MCF 10A (cell line): ENCODE measurements at regions not wholly inside any gene's neighbourhood (a gene's known extent, or its start where the extent isn't known, plus 50 kb on each side); places are given as distances from the start of the nearest gene placed in this dataset.

Experiments used
- BruUV-seq: library from RNA; stranded (reverse); fragments of 400-500 nt; replicated peaks from 2 replicates; lab custom pipeline; 2021; lab: Mats Ljungman, UMichigan
- CTCF ChIA-PET: fragments of 300-600 bp; sonication (Branson Sonifier 250); formaldehyde crosslinking; extraction: SDS; loops from one replicate; lab custom pipeline; 2021; ENCODE audit warnings: antibody characterized with exemption, inconsistent platforms; lab: Yijun Ruan, JAX
- POLR2A ChIA-PET: fragments of 300-600, 350-650 bp; sonication (Branson Sonifier 250); formaldehyde crosslinking; extraction: SDS; loops from one replicate; lab custom pipeline; 2020; ENCODE audit warnings: antibody characterized with exemption, inconsistent platforms; lab: Yijun Ruan, JAX
- DNase-seq: peaks from one replicate; pipeline ENCODE4 v3.0.0-alpha.2; 2018; ENCODE audit not compliant: unreplicated experiment
- H3K27ac Mint-ChIP-seq: one replicate; pipeline ENCODE4 v1.8.0; 2022; ENCODE audit warnings: mild to moderate bottlenecking, low read depth, mixed read lengths; ENCODE audit not compliant: unreplicated experiment
- H3K27me3 Mint-ChIP-seq: one replicate; pipeline ENCODE4 v1.8.0; 2022; ENCODE audit warnings: mixed read lengths; ENCODE audit not compliant: insufficient read depth, unreplicated experiment
- H3K36me3 Mint-ChIP-seq: one replicate; pipeline ENCODE4 v1.8.0; 2022; ENCODE audit warnings: mild to moderate bottlenecking, moderate library complexity, mixed read lengths; ENCODE audit not compliant: insufficient read depth, unreplicated experiment
- H3K4me1 Mint-ChIP-seq: one replicate; pipeline ENCODE4 v1.8.0; 2022; ENCODE audit warnings: mixed read lengths; ENCODE audit not compliant: insufficient read depth, unreplicated experiment
- H3K4me3 Mint-ChIP-seq: one replicate; pipeline ENCODE4 v1.8.0; 2022; ENCODE audit warnings: mild to moderate bottlenecking, moderate library complexity, mixed read lengths; ENCODE audit not compliant: unreplicated experiment
- H3K9me3 Mint-ChIP-seq: one replicate; pipeline ENCODE4 v1.8.0; 2022; ENCODE audit warnings: mixed read lengths; ENCODE audit not compliant: unreplicated experiment
- intact Hi-C: fragments of 100-400 bp; cut with micrococcal nuclease; formaldehyde crosslinking; loops from 2 replicates; pipeline ENCODE4 v1.14.1; 2022
- TF ChIP-seq, protein P1 (sequence below): fragments of 200-600 bp; IDR thresholded peaks from one replicate; pipeline ENCODE4 v1.8.0; 2022; ENCODE audit warnings: antibody characterized with exemption, mild to moderate bottlenecking; ENCODE audit not compliant: unreplicated experiment

DNA sequence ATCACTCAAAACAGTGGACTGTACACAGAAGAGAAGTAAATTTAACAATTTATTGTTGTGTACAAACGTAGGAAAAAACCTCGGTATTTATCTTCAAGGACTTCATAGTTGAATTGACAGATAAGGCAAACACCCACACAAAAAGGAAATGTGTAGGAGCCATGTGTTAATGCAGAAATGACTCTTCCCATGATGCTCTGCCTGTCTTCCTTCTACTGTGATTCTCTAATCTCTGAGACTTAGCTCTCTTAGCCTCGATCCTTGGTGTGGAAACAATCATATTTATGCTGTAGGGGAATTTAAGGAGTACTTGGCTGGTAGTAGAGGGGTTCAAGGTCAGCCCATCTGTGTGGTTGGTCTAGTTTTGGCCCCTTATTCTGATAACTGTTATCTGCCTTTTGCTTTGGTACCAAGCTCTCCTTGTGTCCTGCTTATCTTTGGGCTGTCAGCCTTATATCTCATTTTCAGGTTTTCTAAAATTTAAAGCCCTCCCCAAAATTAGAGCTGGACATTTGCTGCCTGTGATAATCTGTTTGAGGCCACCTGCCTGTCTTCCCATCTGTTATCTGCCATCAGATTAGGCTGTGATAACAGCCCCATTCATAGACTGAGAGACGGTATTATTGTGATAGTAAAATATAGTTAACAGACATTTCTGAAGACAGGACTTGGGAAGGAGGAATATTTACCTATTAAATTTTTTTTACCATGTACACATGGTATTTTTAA, 81.7 kb downstream of the GPR85 start:
- Mint-ChIP-seq H3K9me3 (no peaks in the 10 kb centered on the region), H3K27ac (no peak overlapping the region), H3K27me3 (no peaks in the 10 kb centered on the region), H3K4me3 (no peak overlapping the region), H3K4me1 (no peaks in the 10 kb centered on the region), H3K36me3 (no peaks in the 10 kb centered on the region)
- ChIA-PET POLR2A (no interaction called here), CTCF (interaction anchor here (1.0 kb wide), 1 partner anchor 11 kb away, joined by 3 read pairs; no protein-coding TSS in a partner anchor)
- no peak for DNase-seq
- TF ChIP-seq, protein P1, sequence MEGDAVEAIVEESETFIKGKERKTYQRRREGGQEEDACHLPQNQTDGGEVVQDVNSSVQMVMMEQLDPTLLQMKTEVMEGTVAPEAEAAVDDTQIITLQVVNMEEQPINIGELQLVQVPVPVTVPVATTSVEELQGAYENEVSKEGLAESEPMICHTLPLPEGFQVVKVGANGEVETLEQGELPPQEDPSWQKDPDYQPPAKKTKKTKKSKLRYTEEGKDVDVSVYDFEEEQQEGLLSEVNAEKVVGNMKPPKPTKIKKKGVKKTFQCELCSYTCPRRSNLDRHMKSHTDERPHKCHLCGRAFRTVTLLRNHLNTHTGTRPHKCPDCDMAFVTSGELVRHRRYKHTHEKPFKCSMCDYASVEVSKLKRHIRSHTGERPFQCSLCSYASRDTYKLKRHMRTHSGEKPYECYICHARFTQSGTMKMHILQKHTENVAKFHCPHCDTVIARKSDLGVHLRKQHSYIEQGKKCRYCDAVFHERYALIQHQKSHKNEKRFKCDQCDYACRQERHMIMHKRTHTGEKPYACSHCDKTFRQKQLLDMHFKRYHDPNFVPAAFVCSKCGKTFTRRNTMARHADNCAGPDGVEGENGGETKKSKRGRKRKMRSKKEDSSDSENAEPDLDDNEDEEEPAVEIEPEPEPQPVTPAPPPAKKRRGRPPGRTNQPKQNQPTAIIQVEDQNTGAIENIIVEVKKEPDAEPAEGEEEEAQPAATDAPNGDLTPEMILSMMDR, result no peak
- intact Hi-C loops, result no loop called here
- no TSS peak for BruUV-seq

DNA sequence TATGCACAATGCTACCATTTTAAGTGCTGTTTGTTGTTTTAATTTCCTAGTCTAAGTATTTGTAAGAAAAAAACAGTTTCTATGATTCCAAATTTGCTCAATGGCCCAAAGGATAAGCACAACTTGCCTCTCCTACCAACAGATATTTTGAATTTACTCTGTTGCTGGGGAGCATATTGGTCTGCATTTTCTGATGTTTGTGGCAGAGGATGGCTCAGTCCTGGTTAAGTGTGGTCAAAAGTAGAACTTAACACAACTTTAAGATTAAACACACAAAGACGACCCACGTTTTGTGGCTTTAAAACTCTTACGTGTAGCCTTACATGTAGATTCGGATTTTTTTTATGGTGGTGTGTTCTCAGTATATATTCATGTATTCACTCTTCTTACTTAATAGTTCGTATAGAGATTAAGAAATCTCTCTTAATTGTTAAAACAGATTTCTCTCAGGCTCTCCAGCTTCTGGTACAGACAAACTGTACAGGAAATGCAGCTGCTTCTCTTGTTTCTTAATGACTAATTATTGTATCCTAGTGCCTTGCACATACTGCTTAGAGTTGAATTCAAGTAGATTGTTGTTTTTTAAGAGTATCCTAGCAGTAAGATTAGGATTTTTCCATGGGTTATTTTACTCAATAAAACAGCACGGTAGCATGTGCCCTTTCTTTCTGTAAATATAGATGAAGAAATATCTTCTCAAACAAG, 86.2 kb downstream of the GPR85 start:
- ChIA-PET POLR2A (interaction anchor here (1.5 kb wide), 1 partner anchor 13 kb away, joined by 3 read pairs; no protein-coding TSS in a partner anchor), CTCF (interaction anchor here (0.6 kb wide), 1 partner anchor 700 kb away, joined by 3 read pairs; no protein-coding TSS in a partner anchor)
- Mint-ChIP-seq H3K27ac (no peak overlapping the region), H3K36me3 (no peaks in the 10 kb centered on the region), H3K4me1 (peaks cover 2% of the 10 kb centered on the region), H3K4me3 (no peak overlapping the region), H3K27me3 (no peaks in the 10 kb centered on the region), H3K9me3 (no peaks in the 10 kb centered on the region)
- intact Hi-C loops, result no loop called here
- DNase-seq, result no peak
- no TSS peak for BruUV-seq
- TF ChIP-seq, protein P1, result no peak

DNA sequence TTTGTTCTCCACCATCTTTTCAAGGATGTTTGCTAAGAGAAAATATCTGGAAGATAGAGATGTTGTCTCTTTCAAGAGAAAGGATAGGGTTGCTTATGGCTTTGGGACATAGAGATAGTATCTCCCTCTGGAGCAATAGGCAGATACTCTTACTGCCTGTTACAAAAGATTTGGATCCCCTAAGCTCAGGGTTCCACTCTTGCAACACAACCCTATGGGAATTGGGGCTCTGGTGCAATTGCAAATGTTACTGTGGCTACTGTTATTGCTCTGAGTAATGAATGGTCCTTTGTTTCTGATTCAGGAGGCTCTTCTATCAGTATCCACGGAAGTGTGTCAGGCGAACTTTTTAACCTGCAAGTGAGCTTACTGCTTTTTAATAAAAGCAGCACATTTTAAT, 88.8 kb downstream of the GPR85 start:
- Mint-ChIP-seq H3K4me1 (peaks cover 12% of the 10 kb centered on the region), H3K27me3 (no peaks in the 10 kb centered on the region), H3K36me3 (no peaks in the 10 kb centered on the region), H3K4me3 (no peak overlapping the region), H3K27ac (no peak overlapping the region), H3K9me3 (no peaks in the 10 kb centered on the region)
- TF ChIP-seq, protein P1, result no peak
- DNase-seq, result no peak
- CTCF ChIA-PET, result interaction anchor here (1.5 kb wide), 1 partner anchor 13 kb away, joined by 4 read pairs; no protein-coding TSS in a partner anchor
- POLR2A ChIA-PET, result interaction anchor here (0.6 kb wide), 1 partner anchor 713 kb away, joined by 3 read pairs; no protein-coding TSS in a partner anchor
- no TSS peak for BruUV-seq
- intact Hi-C loops, result no loop called here

DNA sequence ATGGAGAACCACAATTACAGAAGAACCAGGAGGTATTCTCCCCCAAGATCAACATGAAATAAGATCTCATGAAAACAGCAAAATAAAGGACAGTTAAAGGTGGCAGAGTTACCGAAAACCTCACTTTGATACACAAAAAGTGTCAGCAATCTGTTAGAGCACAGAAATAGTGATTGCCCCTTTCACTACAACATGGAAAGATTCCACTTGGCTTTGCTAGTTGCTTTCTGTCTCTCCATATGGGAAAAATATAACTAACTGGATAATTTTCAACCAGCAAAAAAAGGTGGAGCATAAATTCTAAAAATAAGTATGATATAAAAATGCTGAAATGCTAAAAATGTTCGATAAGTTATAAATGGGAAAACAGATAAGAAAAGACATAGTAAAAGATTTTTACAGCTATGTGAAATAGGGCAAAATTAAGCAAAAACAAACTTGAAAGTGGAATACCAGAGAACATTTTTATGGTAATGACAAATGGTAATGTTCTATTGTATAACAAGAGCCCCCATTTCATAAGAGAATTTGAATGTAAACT, 90.2 kb downstream of the GPR85 start:
- H3K9me3 Mint-ChIP-seq, result no peaks in the 10 kb centered on the region
- TF ChIP-seq, protein P1, result no peak
- ChIA-PET CTCF (interaction anchor here (1.1 kb wide), 1 partner anchor 163 kb away, joined by 3 read pairs; no protein-coding TSS in a partner anchor), POLR2A (no interaction called here)
- intact Hi-C loops, result no loop called here
- DNase-seq, result no peak
- H3K4me3 Mint-ChIP-seq, result no peak overlapping the region
- H3K4me1 Mint-ChIP-seq, result peaks cover 15% of the 10 kb centered on the region
- no peak overlapping the region for H3K27ac Mint-ChIP-seq
- H3K27me3 Mint-ChIP-seq, result no peaks in the 10 kb centered on the region
- H3K36me3 Mint-ChIP-seq, result no peaks in the 10 kb centered on the region
- no TSS peak for BruUV-seq
